GM19372 (cell line): ENCODE measurements at regions not wholly inside any gene's neighbourhood (a gene's known extent, or its start where the extent isn't known, plus 50 kb on each side); places are given as distances from the start of the nearest gene placed in this dataset.

Source experiments
- ATAC-seq: cut with Tn5 transposase; IDR thresholded peaks from one replicate; pipeline ENCODE4 v1.9.1; 2021; ENCODE audit warnings: mild to moderate bottlenecking, low read depth, moderate library complexity; ENCODE audit not compliant: unreplicated experiment

DNA sequence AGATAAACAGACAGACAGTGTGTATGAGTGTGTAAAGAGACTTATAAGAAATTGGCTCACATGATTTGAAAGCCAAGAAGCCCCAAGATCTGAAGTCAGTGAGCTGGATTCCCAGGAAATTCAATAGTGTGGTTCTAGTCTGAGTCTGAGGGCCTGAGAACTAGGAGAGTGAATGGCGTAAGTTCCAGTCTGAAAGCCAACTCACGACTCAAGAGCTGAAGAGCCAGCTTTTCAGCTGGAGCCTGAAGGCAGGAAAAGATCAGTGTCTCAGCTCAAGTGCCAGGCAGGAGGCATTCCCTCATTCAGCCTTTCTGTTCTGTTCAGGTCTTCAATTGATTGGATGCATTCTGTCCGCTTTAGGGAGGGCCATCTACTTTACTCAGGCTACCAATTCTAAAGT, 257.2 kb downstream of the PLPP3 start:
- no peak for ATAC-seq

DNA sequence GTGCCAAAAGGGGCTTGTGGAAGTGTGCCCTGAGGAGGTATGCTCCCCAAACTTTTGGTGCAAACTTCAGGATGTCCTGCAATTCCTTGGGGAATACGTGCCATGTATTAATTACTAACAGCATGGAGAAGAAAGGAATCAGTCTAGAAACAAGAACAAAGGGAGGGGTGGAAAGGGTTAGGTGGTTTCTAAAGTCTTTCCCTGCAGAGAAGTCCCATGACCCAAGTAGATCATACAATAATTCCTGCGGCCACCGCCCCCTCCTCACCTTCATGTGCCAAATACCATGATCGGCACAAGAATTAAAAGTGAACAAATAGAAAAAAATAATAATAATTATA, 258.2 kb downstream of the PLPP3 start:
- no peak for ATAC-seq

DNA sequence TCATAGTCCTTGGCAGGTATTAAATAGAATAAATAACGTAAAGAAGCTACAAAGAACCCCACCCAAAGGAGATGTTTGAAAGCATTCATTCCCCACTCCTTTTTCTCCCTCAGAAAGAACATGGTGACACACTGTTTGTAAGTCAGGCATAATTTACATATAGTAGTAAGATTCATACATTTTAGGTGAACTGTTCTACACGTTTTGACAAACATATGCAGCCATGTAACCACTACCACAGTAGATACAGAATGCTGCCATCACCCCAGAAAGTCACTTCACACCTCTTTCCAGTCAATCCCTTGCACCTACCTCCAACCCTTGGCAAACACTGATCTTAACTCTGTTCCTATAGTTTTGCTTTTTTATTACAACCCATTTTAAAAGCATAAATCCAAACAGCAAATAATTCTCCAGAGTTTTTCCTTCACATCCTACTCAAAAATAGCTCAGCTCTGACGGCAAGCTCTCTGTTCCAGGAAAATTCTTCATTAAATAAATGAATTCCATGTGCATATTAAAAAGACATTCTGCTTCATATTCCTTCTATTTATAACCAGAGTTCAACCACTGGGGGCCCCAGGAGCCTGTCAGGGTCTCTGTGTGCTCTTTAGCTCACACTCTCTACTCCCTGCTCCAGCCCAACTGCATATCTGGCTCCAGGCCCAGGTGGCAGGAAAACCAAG, 258.8 kb downstream of the PLPP3 start:
- no peak for ATAC-seq

DNA sequence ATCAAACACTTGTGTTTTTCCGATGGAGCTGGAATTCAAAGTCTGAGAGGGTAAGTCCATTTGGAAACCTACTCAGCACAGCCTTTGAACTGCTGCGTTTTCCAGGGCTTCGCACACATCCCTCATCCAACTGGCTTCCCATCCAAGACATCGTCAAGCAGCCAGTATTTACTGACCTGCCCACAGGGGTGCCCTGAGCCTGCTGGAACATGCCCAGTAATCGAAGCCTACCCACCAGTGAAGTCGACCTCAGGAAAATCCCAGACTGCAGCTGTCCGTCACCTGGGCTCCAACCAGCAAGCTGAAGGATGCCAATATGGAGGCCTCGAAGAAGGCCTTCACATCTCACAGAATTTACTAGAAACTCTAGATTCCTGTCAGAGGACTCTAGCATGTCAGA, 261.6 kb downstream of the PLPP3 start:
- no peak for ATAC-seq

DNA sequence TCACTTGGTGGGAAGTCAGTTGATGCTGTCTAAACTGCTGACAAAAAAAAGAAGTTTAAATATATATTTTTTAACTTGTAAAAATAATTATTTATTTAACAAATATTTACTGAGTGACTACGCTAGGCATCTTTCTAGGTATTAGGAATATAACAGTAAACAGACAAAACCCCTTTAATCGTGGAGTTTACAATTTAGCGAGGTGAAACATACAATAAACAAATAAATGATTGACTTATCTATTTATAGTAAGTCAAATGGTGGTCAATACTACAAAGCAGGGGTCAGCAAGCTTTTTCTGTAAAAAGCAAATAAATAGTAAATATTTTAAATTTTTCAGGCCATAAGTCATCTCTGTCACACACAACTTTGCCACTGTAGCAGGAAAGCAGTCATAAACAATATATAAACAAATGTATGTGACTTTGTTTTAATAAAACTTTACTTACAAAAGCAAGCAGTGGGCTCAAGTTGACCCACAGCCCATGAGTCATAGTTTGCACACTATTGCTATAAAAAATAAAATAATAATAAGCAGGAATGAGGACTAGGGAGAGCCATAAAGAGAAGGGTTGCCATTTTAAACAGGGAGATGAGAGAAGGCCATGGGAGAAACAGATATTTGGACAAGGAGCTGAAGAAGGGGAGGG, 263.9 kb downstream of the PLPP3 start:
- ATAC-seq: no peak

DNA sequence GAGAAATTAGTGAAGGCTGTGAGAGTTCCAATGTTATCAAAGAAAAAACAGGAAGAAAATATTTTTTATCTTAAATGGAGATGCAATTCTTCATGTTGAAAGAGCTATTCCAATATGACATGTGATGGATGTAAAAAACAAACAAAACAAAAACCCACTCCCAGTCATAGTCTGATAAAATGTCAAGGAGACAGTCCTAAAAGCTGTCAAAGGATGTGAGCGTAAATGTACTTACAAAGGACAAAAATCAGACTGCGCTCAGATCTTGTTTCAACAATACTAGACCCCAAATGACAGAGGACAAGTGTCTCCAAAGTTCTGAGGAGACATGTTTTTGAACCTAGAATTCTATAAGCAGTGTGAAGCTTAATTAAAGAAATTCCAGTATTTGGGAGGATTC, 265.8 kb downstream of the PLPP3 start:
- no peak for ATAC-seq

DNA sequence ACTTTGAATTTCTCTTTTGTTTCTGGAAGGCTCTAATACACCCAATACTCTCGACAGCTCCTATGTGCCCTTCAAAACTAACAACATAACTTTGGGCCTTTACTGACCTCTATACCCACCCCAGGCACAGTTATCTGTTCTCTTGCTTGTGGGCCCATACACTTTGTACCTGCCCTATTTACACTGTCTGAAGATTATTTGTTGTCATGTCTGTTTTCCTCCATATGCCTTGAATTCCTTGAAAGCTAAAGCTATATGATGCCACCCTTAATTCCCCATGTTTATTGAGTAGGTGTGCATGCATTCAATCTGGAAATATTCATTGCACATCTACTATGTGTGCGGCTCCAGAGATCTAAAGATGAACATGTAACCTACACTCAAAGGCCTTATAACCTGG, 267.6 kb downstream of the PLPP3 start:
- ATAC-seq: no peak

DNA sequence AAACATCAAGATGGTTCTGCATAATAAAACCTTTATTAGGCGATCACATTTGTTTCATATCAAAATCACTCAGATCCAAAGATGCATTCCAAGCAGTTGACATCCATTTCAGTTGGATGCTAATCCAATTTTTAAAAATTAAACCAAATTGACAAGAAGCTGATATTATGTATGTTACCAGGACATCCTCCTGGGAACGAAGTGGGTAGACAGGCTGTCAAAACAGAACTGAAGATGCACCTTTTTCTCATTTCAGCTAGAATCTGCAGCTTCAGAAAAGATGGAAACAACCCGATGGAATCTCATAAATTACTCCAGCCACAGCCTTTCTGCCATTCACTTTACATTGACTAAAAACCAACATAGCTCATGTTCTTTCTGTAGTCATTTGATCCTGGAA, 268.4 kb downstream of the PLPP3 start:
- no peak for ATAC-seq

DNA sequence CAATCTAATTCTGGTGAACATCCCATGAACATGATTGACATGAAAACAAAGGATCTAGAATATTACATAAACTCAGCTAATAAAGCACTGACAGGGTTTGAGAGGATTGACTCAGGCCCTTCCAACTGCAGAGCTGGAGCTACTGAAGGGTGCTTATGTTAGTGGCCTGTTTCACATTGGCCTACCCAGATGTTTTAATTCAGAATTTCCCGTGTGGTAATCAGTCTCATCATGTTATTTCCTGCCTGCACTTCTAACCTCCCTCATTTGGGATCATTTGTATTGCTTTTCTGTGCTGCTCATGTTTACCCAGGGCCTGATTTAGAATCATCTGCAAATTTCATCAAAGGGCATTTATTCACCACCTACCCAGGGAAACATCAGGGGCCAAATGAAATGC, 270.3 kb downstream of the PLPP3 start:
- no peak for ATAC-seq

DNA sequence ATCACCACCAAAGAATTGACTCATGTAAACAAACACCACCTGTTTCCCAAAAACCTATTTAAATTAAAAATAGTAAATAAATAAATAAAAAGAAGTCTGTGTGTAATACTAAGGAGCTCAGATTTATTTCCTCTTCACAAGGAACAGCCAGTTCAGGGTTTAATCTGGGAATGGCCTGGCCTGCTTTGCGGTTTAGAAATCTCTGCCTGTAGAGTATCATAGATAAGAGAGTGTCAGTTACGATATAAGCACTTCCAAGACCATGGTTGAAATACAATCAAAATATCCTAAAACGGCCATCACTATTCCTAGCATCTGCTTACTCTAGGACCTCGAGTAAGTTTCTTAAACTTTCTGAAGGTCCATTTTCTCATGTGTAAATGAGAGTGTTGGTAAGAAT, 274.4 kb downstream of the PLPP3 start:
- ATAC-seq: no peak

DNA sequence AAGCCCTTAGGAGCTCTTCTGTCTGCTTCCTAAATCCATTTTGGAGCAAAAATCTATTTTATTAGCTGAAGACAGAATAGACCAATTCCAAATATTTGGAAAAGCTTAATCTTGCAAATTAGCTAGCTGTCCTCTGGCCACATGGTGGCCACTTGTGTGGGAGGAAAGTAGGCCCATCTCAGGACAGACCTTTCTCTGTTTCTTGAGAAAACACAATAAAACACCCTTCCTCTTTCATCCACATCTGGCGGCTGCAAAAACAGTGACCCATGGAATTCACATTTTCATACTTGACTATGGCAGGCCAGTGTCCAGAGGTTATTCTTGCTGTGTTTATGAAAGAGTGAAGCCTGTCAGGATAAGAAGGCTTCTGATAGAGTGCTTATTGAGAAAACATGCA, 275.6 kb downstream of the PLPP3 start:
- no peak for ATAC-seq

DNA sequence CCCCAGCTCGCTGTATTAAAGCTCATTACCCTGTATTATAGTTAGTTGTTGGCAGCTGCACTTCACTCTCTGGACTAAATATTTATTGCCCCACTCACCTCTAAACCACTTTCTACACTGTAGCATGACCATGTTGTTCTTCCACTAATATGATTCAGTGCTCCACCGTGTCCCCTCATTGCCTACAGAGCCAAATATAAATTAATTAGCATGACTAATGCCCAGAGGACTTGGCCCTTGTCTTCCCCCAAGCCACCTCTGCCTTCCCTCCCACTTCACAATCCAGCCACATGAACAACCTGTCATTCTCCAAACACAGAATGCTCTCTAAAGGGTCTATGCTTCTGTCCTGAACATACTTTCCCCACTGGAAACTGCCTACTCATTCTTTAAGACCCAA, 276.5 kb downstream of the PLPP3 start:
- ATAC-seq: no peak

DNA sequence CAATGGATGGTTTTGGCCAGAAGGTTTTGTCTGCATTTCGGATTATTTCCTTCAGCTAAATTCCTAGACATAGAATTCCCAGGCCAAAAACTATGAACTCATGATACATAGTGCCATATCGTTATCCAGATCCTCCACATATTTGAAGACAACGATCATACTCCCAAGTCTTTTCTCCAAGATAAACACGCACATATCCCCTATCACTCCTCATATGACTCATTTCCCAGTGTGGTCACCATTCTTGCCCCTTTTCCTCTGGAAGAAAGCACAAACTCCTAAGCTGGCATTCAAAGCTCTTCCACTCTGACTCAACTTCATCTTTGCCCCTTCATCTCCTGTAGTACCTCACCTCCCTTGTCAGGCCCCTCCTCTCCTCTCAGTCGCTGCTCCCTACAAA, 277.6 kb downstream of the PLPP3 start:
- ATAC-seq: no peak

DNA sequence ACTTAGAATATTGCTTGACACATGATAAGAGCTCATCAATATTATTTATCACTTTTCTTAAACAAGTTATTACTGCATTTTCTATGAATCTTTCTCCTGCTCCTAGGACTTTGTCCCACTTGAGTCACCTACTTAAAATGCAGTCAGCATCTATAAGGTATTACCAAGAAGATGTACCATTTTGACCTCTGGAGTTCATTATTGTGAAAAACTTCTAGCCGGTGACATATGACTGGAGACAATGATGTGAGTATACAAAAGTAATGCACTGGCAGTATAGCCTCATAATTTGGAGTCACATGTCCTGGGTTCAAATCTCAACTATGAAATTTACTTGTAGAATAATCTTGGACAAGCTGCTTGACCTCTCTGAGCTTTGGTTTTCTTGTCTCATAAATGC, 278.5 kb downstream of the PLPP3 start:
- no peak for ATAC-seq

DNA sequence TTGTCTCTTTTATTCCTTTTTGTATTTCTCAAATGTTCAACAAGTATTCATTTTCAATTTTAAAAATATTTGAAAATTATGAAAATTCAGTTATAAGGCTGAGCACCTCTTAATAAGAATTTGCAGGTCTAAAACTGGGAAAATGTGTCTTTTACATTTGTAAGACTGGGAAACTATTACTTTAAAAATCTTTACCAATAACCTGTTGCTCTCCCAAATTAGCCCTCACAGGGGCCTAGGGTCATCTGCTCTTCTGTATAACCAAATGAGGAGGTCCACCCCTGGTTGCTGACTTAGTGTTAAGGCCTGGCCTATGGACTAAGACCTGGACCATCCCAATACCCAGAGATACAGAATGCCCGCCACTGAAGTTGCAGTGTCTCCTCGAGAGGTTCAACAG, 280.5 kb downstream of the PLPP3 start:
- no peak for ATAC-seq

DNA sequence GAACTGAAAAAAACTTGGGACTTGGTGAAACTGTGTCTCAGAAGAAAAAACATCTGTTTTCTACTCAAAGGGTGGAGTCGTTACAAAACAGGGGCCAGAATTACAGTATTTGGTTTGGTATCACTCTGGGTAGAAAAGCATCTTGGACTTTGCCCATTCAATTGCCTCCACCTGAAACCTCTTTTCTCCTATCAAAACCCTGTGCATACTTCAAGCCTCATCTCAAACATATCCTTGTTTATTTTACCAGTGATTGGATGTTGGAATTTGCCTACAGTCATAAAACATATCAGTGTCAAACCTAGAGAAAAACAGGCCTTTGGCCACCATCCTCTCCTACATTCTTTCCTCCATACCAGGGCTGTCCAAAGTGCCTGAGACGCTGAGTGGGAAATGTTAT, 281.5 kb downstream of the PLPP3 start:
- ATAC-seq: no peak

DNA sequence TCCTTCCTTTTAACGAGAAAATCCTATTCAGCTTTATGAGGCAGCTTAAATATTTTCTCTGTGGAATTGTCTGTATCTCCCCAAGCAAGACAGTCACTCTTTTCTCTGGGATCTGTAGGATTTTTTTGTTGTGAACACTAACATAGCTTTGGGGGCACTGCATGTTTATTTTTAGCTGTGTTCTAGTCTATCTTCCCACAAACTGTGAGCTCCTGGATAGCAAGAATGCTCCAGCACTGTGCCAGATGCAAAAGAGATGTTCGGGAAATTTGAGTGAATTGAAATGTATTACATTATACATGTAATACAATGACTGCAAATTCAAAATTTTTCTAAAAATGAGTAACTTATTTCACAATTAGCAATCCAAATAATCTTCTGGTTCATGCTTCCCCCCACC, 282.2 kb downstream of the PLPP3 start:
- ATAC-seq: no peak

DNA sequence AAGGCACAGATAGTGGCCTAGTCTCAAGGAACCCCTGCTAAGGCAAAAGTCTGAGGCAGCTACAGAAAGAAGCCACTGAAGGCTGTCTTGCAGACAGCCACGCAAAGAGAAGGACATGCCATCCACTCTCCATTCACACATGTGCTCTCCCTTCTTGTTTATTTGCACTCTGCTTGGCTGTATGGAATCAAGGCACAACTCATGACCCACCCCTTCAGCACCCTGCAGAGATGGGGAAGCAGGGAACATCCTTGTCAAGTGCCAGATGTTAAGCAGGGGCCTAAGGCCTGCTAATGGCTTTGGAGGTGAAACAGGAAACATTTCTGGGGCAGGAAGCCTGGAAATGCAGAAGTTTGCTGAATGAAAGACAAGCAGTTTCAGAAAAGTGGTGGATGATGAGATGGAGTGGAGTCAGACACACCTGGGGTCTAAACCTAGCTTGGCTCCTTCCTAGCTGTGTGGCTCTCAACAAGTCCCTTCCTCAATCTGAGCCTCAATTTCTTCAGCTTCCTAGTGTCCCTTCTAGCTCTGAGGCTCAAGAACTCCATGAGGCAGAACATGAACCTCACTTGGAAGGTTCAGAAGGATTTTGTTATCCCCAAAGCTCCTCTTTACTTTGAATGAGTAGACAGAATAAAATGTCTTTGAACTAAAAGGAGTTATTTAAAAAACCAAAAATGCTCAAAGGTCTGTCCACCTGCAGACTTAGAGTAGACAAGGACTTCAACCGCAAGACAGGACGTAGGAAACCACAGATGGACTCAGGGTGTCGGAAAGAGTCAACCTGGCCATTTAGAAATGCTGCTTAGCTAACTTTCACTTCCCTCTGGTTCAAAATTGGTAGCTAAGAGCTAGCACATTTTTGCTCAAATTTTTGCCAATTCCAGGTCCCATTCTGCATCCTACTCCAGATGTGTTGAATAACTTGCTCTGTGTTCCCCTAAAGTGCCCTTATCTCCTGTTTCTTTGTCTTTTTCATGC, 283.1 kb downstream of the PLPP3 start:
- no peak for ATAC-seq

DNA sequence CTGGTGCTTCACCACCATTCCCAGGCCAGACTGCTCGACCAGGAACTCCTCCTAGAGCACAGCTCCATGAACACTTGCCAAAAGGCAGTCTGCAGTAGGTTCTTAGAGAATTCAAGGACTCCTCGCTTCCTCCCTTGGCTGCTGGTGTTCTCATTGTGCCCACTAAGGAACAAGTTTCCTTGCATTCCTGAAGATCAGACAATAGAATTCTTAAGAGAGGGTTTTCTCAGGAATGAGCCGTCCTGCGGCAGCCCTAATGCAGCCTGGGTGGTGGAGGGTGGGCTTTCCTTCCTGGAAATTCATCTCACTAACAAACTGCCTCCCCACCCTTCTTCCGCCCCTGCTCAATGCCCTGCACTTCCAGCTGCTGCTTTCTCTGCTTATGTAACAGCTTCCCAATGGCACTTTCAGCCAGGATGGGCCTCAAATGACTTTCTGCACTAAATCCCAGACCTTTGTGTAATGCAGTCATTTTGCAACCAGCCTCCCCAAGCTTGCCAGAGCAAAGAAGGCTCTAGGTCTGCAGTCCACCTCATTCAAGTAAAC, 287.9 kb downstream of the PLPP3 start:
- ATAC-seq: no peak

DNA sequence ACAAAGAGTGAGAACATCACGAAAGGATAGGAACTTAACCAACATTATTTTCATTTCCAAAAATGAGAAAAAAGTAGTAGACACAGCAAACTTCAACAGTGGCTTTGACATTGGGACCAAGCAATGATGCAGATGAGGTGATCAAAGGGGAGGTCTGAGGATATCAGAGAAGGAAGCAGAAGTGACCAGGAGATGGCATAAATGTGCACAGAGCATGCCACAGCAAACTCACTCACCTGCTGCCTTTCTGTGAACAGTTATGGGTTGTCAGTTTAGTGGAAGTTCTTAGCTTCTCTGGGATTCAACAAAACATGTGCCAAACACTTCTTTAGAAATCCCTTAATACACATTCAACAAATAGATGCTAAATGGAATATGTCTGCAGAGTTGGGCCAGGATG, 290.1 kb downstream of the PLPP3 start:
- ATAC-seq: no peak

DNA sequence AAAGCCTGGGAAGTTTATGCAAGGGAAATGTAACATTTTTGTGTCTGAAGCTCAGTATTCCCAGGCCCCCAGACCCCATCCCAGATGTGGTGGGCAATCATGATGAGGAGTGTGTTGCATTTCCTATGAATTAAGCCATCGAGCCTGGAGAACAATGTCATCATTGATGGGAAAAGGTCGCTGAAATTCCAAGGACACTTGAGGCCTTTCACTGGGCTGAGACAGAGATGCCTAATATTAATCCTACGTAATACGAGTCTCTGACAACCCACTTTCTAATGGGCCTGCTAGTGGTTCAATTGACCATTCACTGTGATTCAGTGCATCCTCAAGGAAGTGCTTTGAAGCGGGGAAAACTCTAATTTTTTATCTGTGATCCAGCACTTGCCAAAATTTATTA, 291.6 kb downstream of the PLPP3 start:
- no peak for ATAC-seq
